Ishikawa (cell line): ENCODE measurements at regions not wholly inside any gene's neighbourhood (a gene's known extent, or its start where the extent isn't known, plus 50 kb on each side); places are given as distances from the start of the nearest gene placed in this dataset.

Source experiments
- CEBPB ChIP-seq: IDR thresholded peaks from 2 replicates; pipeline ENCODE4 v1.6.1; 2012
- EGR1 ChIP-seq: IDR thresholded peaks from 2 replicates; pipeline ENCODE4 v1.6.1; 2012
- EP300 ChIP-seq: IDR thresholded peaks from 2 replicates; pipeline ENCODE4 v1.6.1; 2012; ENCODE audit warnings: borderline replicate concordance
- FOXM1 ChIP-seq: IDR thresholded peaks from 2 replicates; pipeline ENCODE4 v1.6.1; 2012; ENCODE audit warnings: low read depth, borderline replicate concordance
- MAX ChIP-seq: IDR thresholded peaks from 2 replicates; pipeline ENCODE4 v1.6.1; 2012
- NFIC ChIP-seq: IDR thresholded peaks from 2 replicates; pipeline ENCODE4 v1.6.1; 2012
- RAD21 ChIP-seq: IDR thresholded peaks from 2 replicates; pipeline ENCODE4 v1.6.1; 2012; ENCODE audit warnings: low read depth
- REST ChIP-seq: IDR thresholded peaks from 2 replicates; pipeline ENCODE4 v1.6.1; 2012; ENCODE audit warnings: low read depth, mild to moderate bottlenecking
- TAF1 ChIP-seq: IDR thresholded peaks from 2 replicates; pipeline ENCODE4 v1.6.1; 2012; ENCODE audit warnings: low read depth, mild to moderate bottlenecking
- TCF12 ChIP-seq: IDR thresholded peaks from 2 replicates; pipeline ENCODE4 v1.6.1; 2012; ENCODE audit warnings: low read depth
- TEAD4 ChIP-seq: IDR thresholded peaks from 2 replicates; pipeline ENCODE4 v1.6.1; 2012
- USF1 ChIP-seq: IDR thresholded peaks from 2 replicates; pipeline ENCODE4 v1.6.1; 2012
- YY1 ChIP-seq: IDR thresholded peaks from 2 replicates; pipeline ENCODE4 v1.6.1; 2012; ENCODE audit warnings: low read depth
- ZBTB7A ChIP-seq: IDR thresholded peaks from 2 replicates; pipeline ENCODE4 v1.6.1; 2012; ENCODE audit warnings: low read depth

DNA sequence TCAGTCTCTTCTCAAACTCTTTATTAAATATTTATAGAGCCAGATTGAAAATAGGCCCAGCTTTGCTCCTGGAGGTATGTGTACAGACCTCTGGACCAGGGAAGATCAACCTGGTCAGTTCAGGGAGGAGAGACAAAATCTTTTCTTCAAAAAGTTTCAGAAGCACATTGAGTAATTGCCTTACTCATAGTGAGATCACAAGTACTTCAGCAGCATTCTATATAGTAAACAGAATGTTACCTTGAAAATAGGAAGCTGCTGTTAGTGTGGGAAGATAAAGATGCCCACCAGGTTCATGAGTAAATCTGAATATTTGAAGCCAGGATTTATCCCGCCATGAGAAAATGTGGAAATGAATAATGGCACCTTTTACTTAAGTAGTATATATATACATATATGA lies 665.9 kb upstream of the CITED2 start:
- TF ChIP-seq EP300 (no peak), YY1 (no peak), FOXM1 (no peak), USF1 (no peak), TEAD4 (no peak), REST (no peak), CEBPB (no peak), TAF1 (no peak), NFIC (no peak), EGR1 (no peak), MAX (no peak), TCF12 (no peak), ZBTB7A (no peak), RAD21 (no peak)
